SK-N-SH (cell line): ENCODE measurements at regions not wholly inside any gene's neighbourhood (a gene's known extent, or its start where the extent isn't known, plus 50 kb on each side); places are given as distances from the start of the nearest gene placed in this dataset.

Experiments
- CTCF ChIA-PET: fragments of 300-600, 350-600 bp; formaldehyde crosslinking; extraction: SDS; loops from one replicate; lab custom pipeline; 2021; lab: Yijun Ruan, JAX
- POLR2A ChIA-PET: fragments of 350-600 bp; sonication (Branson Sonifier 250); formaldehyde crosslinking; extraction: SDS; loops from one replicate; lab custom pipeline; 2020; ENCODE audit warnings: antibody characterized with exemption, inconsistent platforms; lab: Yijun Ruan, JAX
- DNase-seq: peaks from one replicate; pipeline ENCODE4 v3.0.0; 2012
- H2AFZ ChIP-seq: fragments of 200-600 bp; sonication (generic); 2 replicates; pipeline ENCODE4 v1.8.1; 2016; ENCODE audit warnings: antibody characterized with exemption, mild to moderate bottlenecking, low read depth
- H3F3A ChIP-seq: fragments of 200-600 bp; sonication (generic); replicated peaks from 2 replicates; pipeline ENCODE3; 2016; ENCODE audit warnings: antibody characterized with exemption, mild to moderate bottlenecking; ENCODE audit not compliant: insufficient read depth
- H3K27ac ChIP-seq, 2 experiments: fragments of 200-500 bp in 1 of 2; fragments of 200-600 bp in 1 of 2; sonication (Bioruptor generic) in 1 of 2; sonication (generic), shearing (Covaris generic) in 1 of 2; 2 replicates each; pipeline versions ENCODE4 v1.5.1 to v1.6.1; 2014 to 2016; ENCODE audit warnings: low read depth in 2 of 2, inconsistent platforms in 1 of 2, low read length in 1 of 2, mild to moderate bottlenecking in 1 of 2, mixed read lengths in 1 of 2
- H3K27me3 ChIP-seq: fragments of 200-600 bp; sonication (generic), shearing (Covaris generic); 2 replicates; pipeline ENCODE4 v1.6.1; 2016; ENCODE audit warnings: mixed run types; ENCODE audit not compliant: insufficient read depth
- H3K36me3 ChIP-seq, 2 experiments: fragments of 200-500 bp in 1 of 2; fragments of 200-600 bp in 1 of 2; sonication (Bioruptor generic) in 1 of 2; sonication (generic) in 1 of 2; replicated peaks in 1 of 2; 2 replicates each; pipeline versions ENCODE3 to v1.5.1; 2014 to 2016; ENCODE audit warnings: low read length in 1 of 2, mild to moderate bottlenecking in 1 of 2; ENCODE audit not compliant: insufficient read depth in 2 of 2, control insufficient read depth in 1 of 2
- H3K4me1 ChIP-seq, 2 experiments: fragments of 200-500 bp in 1 of 2; fragments of 200-600 bp in 1 of 2; sonication (Bioruptor generic) in 1 of 2; sonication (generic), shearing (Covaris generic) in 1 of 2; 2 replicates each; pipeline versions ENCODE4 v1.5.1 to v1.6.1; 2014 to 2016; ENCODE audit warnings: low read depth in 1 of 2, low read length in 1 of 2, mixed run types in 1 of 2; ENCODE audit not compliant: insufficient read depth in 2 of 2, control insufficient read depth in 1 of 2
- H3K4me2 ChIP-seq: fragments of 200-600 bp; sonication (generic), shearing (Covaris generic); 2 replicates; pipeline ENCODE4 v1.6.1; 2017; ENCODE audit warnings: mixed run types
- H3K4me3 ChIP-seq, 2 experiments: fragments of 200-500 bp in 1 of 2; fragments of 200-600 bp in 1 of 2; sonication (Bioruptor generic) in 1 of 2; sonication (generic), shearing (Covaris generic) in 1 of 2; 2 replicates each; pipeline versions ENCODE4 v1.5.1 to v1.8.1; 2014 to 2016; ENCODE audit warnings: low read depth in 2 of 2, inconsistent platforms in 1 of 2, low read length in 1 of 2, mild to moderate bottlenecking in 1 of 2, mixed read lengths in 1 of 2, moderate library complexity in 1 of 2
- H3K79me2 ChIP-seq: fragments of 200-600 bp; sonication (generic); 2 replicates; pipeline ENCODE4 v1.8.1; 2017; ENCODE audit warnings: mild to moderate bottlenecking; ENCODE audit not compliant: insufficient read depth
- H3K9ac ChIP-seq: fragments of 200-600 bp; sonication (generic); 2 replicates; pipeline ENCODE4 v1.6.1; 2017; ENCODE audit warnings: mixed run types
- H3K9me2 ChIP-seq: fragments of 200-600 bp; sonication (generic); 2 replicates; pipeline ENCODE4 v1.6.1; 2017; ENCODE audit warnings: mixed run types
- H3K9me3 ChIP-seq: fragments of 200-600 bp; sonication (generic); 2 replicates; pipeline ENCODE4 v1.6.1; 2017; ENCODE audit warnings: mixed run types, mild to moderate bottlenecking, moderate library complexity
- H4K20me1 ChIP-seq: fragments of 200-600 bp; sonication (generic); 2 replicates; pipeline ENCODE4 v1.6.1; 2017; ENCODE audit warnings: mild to moderate bottlenecking, mixed run types; ENCODE audit not compliant: insufficient read depth
- CHD2 ChIP-seq: fragments of 150-350 bp; IDR thresholded peaks from 2 replicates; pipeline ENCODE4 v1.6.1; 2018; ENCODE audit warnings: low read length; ENCODE audit not compliant: partially characterized antibody
- CTCF ChIP-seq: fragments of 200-600 bp; sonication (generic); IDR thresholded peaks from 2 replicates; pipeline ENCODE4 v1.6.1; 2017; ENCODE audit warnings: antibody characterized with exemption, mild to moderate bottlenecking, moderate library complexity
- ELF1 ChIP-seq: IDR thresholded peaks from 2 replicates; pipeline ENCODE4 v1.4.0; 2012
- EP300 ChIP-seq, 2 experiments: IDR thresholded peaks; 2 replicates each; pipeline versions ENCODE4 v1.4.0 to v1.6.1; 2012; ENCODE audit warnings: borderline replicate concordance in 1 of 2, low read depth in 1 of 2, low read length in 1 of 2
- EZH2phosphoT487 ChIP-seq: fragments of 200-600 bp; sonication (generic); IDR thresholded peaks from 2 replicates; pipeline ENCODE4 v1.6.1; 2017; ENCODE audit warnings: low read depth, mixed run types, mild to moderate bottlenecking, antibody characterized with exemption, moderate library complexity, borderline replicate concordance
- FOSL2 ChIP-seq: IDR thresholded peaks from 2 replicates; pipeline ENCODE4 v1.4.0; 2012; ENCODE audit warnings: low read depth, mild to moderate bottlenecking, moderate library complexity, borderline replicate concordance
- FOXJ3 ChIP-seq: sonication (generic); formaldehyde crosslinking; IDR thresholded peaks from 2 replicates; pipeline ENCODE4 v1.5.1; 2020; ENCODE audit warnings: mild to moderate bottlenecking, missing genetic modification reagents
- GABPA ChIP-seq: IDR thresholded peaks from 2 replicates; pipeline ENCODE4 v1.4.0; 2012; ENCODE audit warnings: low read depth, mild to moderate bottlenecking
- IRF3 ChIP-seq: fragments of 150-350 bp; IDR thresholded peaks from 2 replicates; pipeline ENCODE4 v1.6.1; 2016; ENCODE audit warnings: mild to moderate bottlenecking, low read depth, low read length
- JUND ChIP-seq: IDR thresholded peaks from 2 replicates; pipeline ENCODE4 v1.4.0; 2012
- MEF2A ChIP-seq: IDR thresholded peaks from 2 replicates; pipeline ENCODE4 v1.4.0; 2012; ENCODE audit warnings: low read depth, borderline replicate concordance
- MXI1 ChIP-seq: IDR thresholded peaks from 2 replicates; pipeline ENCODE4 v1.6.1; 2012; ENCODE audit warnings: mild to moderate bottlenecking, low read depth, low read length, improper control_type of control experiment
- NFIC ChIP-seq: IDR thresholded peaks from 2 replicates; pipeline ENCODE4 v1.4.0; 2012; ENCODE audit warnings: borderline replicate concordance
- NRF1 ChIP-seq: IDR thresholded peaks from 2 replicates; pipeline ENCODE4 v1.6.1; 2012; ENCODE audit warnings: low read depth, mild to moderate bottlenecking, low read length
- POLR2AphosphoS5 ChIP-seq: IDR thresholded peaks from 2 replicates; pipeline ENCODE4 v1.6.1; 2012; ENCODE audit warnings: low read depth, low read length
- RFX5 ChIP-seq: IDR thresholded peaks from 2 replicates; pipeline ENCODE4 v1.6.1; 2012; ENCODE audit warnings: mild to moderate bottlenecking, improper control_type of control experiment, low read length
- RXRA ChIP-seq: IDR thresholded peaks from 2 replicates; pipeline ENCODE4 v1.4.0; 2012; ENCODE audit warnings: low read depth, mild to moderate bottlenecking, borderline replicate concordance
- SIN3A ChIP-seq: IDR thresholded peaks from 2 replicates; pipeline ENCODE4 v1.6.1; 2012; ENCODE audit warnings: low read depth, mild to moderate bottlenecking, low read length, moderate library complexity, borderline replicate concordance
- SMC3 ChIP-seq: IDR thresholded peaks from 2 replicates; pipeline ENCODE4 v1.6.1; 2012; ENCODE audit warnings: low read depth, low read length, improper control_type of control experiment
- TAF1 ChIP-seq: IDR thresholded peaks from 2 replicates; pipeline ENCODE4 v1.6.1; 2012; ENCODE audit warnings: low read depth, mild to moderate bottlenecking, low read length, moderate library complexity, borderline replicate concordance
- TCF12 ChIP-seq: IDR thresholded peaks from 2 replicates; pipeline ENCODE4 v1.4.0; 2012
- USF1 ChIP-seq: IDR thresholded peaks from 2 replicates; pipeline ENCODE4 v1.4.0; 2012; ENCODE audit warnings: low read depth, borderline replicate concordance
- USF2 ChIP-seq: fragments of 150-350 bp; IDR thresholded peaks from 2 replicates; pipeline ENCODE4 v1.6.1; 2017; ENCODE audit warnings: antibody characterized with exemption, low read length, low read depth, borderline replicate concordance
- YY1 ChIP-seq: IDR thresholded peaks from 2 replicates; pipeline ENCODE4 v1.4.0; 2012; ENCODE audit warnings: low read depth, mild to moderate bottlenecking
- WGBS: methylation state at CpG from one replicate; pipeline ENCODE4 v1.1.6; 2017; ENCODE audit warnings: low lambda C conversion rate; 5-methylcytosine and 5-hydroxymethylcytosine counted together

GRCh38 chr3:42037318-42037945 lies 53.7 kb upstream of the TRAK1 start:
- H3K36me3 ChIP-seq: no peaks in the 10 kb centered on the region
- ChIA-PET CTCF (interaction anchor here (1.0 to 2.9 kb wide), 4 partner anchors 8 to 154 kb away, joined by 3 to 13 read pairs (median 6); no protein-coding TSS in a partner anchor), POLR2A (interaction anchor here (1.2 to 1.6 kb wide), 2 partner anchors 12 to 24 kb away, joined by 3 to 4 read pairs; no protein-coding TSS in a partner anchor)
- H3K9me3 ChIP-seq: no peaks in the 10 kb centered on the region
- no peak overlapping the region for H3K4me2 ChIP-seq
- H3K27me3 ChIP-seq: no peaks in the 10 kb centered on the region
- DNase-seq: no peak
- peaks cover 55% of the 10 kb centered on the region for H3K79me2 ChIP-seq
- no peak overlapping the region for H3K4me3 ChIP-seq
- TF ChIP-seq FOSL2 (no peak), ELF1 (no peak), EP300 (IDR thresholded peaks at IDR 0.05; ENCODE audit: borderline replicate concordance in 1 of 2, low read depth in 1 of 2, low read length in 1 of 2) (no peak), MEF2A (no peak), RXRA (no peak), MXI1 (no peak)
- WGBS: 97% methylated on average over 4 of the region's 4 CpGs
- no peak overlapping the region for H3K9ac ChIP-seq
- H3K27ac ChIP-seq: peak overlapping the region in 1 of 2 experiments; percentile 97; a peak in 1 of 4 replicates
- no peak overlapping the region for H2AFZ ChIP-seq
- H3K9me2 ChIP-seq: no peaks in the 10 kb centered on the region
- no peaks in the 10 kb centered on the region for H4K20me1 ChIP-seq
- H3K4me1 ChIP-seq: peaks cover 30 to 34% of the 10 kb centered on the region in 2 experiments; a peak in 3 of 4 replicates
- peaks cover 24% of the 10 kb centered on the region for H3F3A ChIP-seq

GRCh38 chr3:42036483-42036823 lies 54.7 kb upstream of the TRAK1 start:
- peaks cover 46% of the 10 kb centered on the region for H3K79me2 ChIP-seq
- ChIA-PET POLR2A (interaction anchor here (1.2 to 1.6 kb wide), 2 partner anchors 11 to 23 kb away, joined by 3 to 4 read pairs; no protein-coding TSS in a partner anchor), CTCF (interaction anchor here (1.2 to 2.9 kb wide), 3 partner anchors 9 to 155 kb away, joined by 3 to 13 read pairs (median 9); no protein-coding TSS in a partner anchor)
- peaks cover 16% of the 10 kb centered on the region for H3F3A ChIP-seq
- H3K36me3 ChIP-seq: no peaks in the 10 kb centered on the region
- no peaks in the 10 kb centered on the region for H3K9me3 ChIP-seq
- peaks cover 33 to 41% of the 10 kb centered on the region in 2 experiments; a peak in 3 of 4 replicates for H3K4me1 ChIP-seq
- peak overlapping the region; percentile 69 for H3K4me2 ChIP-seq
- H3K9ac ChIP-seq: peak overlapping the region; percentile 47; the same call in 1 of the 2 replicates
- H4K20me1 ChIP-seq: no peaks in the 10 kb centered on the region
- H3K4me3 ChIP-seq: no peak overlapping the region
- 16% methylated on average over 3 of the region's 3 CpGs for WGBS
- no peaks in the 10 kb centered on the region for H3K27me3 ChIP-seq
- DNase-seq: peak; percentile 44
- no peak overlapping the region for H2AFZ ChIP-seq
- H3K27ac ChIP-seq: peak overlapping the region; percentile 66 to 97
- H3K9me2 ChIP-seq: no peaks in the 10 kb centered on the region
- TF ChIP-seq SIN3A (no peak), EZH2phosphoT487 (no peak), CTCF (no peak), YY1 (no peak), ELF1 (no peak), USF1 (no peak), MEF2A (no peak), RXRA (0 out of 2 replicates have a peak, but pooled peaks have one; percentile 23), POLR2AphosphoS5 (peak; percentile 36; the same call in 1 of the 2 replicates), TCF12 (peak; percentile 77), RFX5 (no peak), JUND (peak; percentile 72), IRF3 (no peak), GABPA (no peak), NRF1 (no peak), CHD2 (no peak), TAF1 (no peak), NFIC (0 out of 2 replicates have a peak, but pooled peaks have one; percentile 7), FOXJ3 (CRISPR knock-in tag) (no peak), USF2 (no peak), SMC3 (no peak)
